ENCODE measurements at regions not wholly inside any gene's neighbourhood (a gene's known extent, or its start where the extent isn't known, plus 50 kb on each side); places are given as distances from the start of the nearest gene placed in this dataset.

DNA sequence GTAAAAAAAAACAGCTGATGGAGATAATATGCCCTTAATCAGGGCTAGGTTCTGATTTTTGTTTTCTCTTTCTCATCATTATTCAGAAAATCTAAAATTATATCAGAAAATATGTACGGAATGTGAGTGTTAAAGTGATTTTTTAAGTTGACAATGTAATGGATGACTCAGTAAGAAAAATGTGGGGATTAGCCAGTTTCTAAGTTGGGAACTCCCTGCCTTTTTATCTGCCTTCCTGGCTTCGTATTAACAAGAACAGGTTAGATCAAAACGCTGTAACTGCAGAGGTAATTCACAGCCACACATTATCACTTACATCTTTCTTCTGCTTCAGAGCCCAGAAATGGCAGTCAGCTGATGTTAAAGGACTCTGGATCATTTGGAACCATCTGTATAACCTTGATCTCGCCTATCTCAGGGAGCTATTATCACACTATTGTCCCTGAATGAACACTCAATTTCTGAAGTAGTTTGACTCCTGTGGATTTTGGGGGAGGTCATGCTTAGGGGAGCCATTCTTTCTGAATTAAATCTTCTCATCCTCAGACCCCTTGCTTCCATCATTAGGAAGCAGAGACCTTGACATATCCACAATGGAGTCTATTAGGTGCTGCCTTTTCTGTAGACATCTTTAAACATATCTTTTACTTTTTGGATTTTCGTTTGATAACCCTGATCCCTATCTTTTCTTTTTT, 135.7 kb upstream of the SLC16A7 start:
- Histone ChIP-seq H3K27me3 (no peaks in the 10 kb centered on the region), H3K4me3 (no peak overlapping the region), H3K36me3 (no peaks in the 10 kb centered on the region), H3K4me1 (no peaks in the 10 kb centered on the region), H3K9me3 (no peaks in the 10 kb centered on the region), H3K27ac (no peak overlapping the region)
- DNase-seq = no peak
- intact Hi-C loops (cut with DNase I) = no loop called here
- no peak for FAIRE-seq
- WGBS, 2 donors = 18 to 33% methylated on average over 5 of the region's 5 CpGs
- peak in 2 of 4 donors; percentile 59 to 61 for ATAC-seq
- TF ChIP-seq, protein P1, sequence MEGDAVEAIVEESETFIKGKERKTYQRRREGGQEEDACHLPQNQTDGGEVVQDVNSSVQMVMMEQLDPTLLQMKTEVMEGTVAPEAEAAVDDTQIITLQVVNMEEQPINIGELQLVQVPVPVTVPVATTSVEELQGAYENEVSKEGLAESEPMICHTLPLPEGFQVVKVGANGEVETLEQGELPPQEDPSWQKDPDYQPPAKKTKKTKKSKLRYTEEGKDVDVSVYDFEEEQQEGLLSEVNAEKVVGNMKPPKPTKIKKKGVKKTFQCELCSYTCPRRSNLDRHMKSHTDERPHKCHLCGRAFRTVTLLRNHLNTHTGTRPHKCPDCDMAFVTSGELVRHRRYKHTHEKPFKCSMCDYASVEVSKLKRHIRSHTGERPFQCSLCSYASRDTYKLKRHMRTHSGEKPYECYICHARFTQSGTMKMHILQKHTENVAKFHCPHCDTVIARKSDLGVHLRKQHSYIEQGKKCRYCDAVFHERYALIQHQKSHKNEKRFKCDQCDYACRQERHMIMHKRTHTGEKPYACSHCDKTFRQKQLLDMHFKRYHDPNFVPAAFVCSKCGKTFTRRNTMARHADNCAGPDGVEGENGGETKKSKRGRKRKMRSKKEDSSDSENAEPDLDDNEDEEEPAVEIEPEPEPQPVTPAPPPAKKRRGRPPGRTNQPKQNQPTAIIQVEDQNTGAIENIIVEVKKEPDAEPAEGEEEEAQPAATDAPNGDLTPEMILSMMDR (IDR thresholded peaks at IDR 0.05) = no peak

DNA sequence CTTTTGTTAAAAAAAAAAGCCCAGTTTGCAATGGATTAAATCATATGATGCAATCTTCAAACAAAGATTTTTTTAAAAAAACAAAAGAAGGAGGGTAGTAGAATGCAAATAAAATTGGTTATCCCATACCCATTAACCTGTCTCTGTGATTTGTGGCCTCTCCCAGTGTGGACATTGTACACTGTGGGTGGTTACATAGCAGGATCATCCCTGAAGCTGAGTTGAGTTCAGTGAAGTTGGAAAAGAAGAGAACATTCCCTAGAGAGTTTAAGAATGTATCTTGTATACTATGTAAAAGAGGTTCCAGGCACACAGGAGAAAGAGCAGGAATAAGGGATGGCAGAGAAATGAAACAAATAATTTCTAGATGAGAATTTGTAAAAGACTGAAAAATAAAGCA, 142.4 kb upstream of the SLC16A7 start:
- intact Hi-C loops (cut with DNase I) = no loop called here
- Histone ChIP-seq H3K9me3 (no peaks in the 10 kb centered on the region), H3K4me3 (no peak overlapping the region), H3K27me3 (no peaks in the 10 kb centered on the region), H3K36me3 (no peaks in the 10 kb centered on the region), H3K27ac (no peak overlapping the region), H3K4me1 (peaks cover 0 to 20% (median 0%) of the 10 kb centered on the region in 3 donors)
- no peak for DNase-seq
- TF ChIP-seq, protein P1 (IDR thresholded peaks at IDR 0.05) = no peak
- no peak for FAIRE-seq
- ATAC-seq = no peak

DNA sequence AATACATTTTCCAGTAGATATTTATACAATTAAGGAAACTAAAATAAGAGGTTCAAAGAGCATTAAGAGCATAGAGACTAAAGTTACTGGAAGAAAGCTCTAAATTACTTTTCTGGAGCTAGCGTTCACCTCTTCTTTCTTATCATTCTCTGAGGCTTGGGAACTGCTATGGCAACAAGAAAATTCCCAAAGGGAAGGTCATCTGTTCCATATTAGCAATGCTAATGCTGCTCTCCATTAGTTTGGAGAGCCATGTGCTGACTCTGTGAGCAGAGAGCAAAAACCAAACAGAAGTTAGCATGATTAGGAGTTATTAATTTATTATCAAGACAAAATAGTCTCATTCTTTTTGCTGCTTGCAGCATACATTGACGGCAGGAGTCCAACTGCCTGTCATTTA, 143.1 kb upstream of the SLC16A7 start:
- 24 to 30% methylated on average over 2 of the region's 2 CpGs for WGBS, 2 donors
- intact Hi-C loops (cut with DNase I) = no loop called here
- Histone ChIP-seq H3K9me3 (no peaks in the 10 kb centered on the region), H3K27ac (peak overlapping the region in 1 of 4 donors; percentile 30), H3K36me3 (no peaks in the 10 kb centered on the region), H3K27me3 (no peaks in the 10 kb centered on the region), H3K4me3 (no peak overlapping the region), H3K4me1 (peaks cover 0 to 20% (median 0%) of the 10 kb centered on the region in 3 donors)
- DNase-seq = no peak
- ATAC-seq = peak in 3 of 4 donors; percentile 51 to 62 (median 60)
- TF ChIP-seq, protein P1 (IDR thresholded peaks at IDR 0.05) = no peak
- FAIRE-seq = no peak

- no peaks in the 10 kb centered on the region for H3K9me3 ChIP-seq
- FAIRE-seq (no peak), ATAC-seq (peak; percentile 72 to 88 (median 80)), DNase-seq (peak in 1 of 6 donors; percentile 21)
- no peaks in the 10 kb centered on the region for H3K36me3 ChIP-seq
- peaks cover 0 to 20% (median 0%) of the 10 kb centered on the region in 3 donors for H3K4me1 ChIP-seq
- H3K4me3 ChIP-seq = no peak overlapping the region
- TF ChIP-seq, protein P1 (IDR thresholded peaks at IDR 0.05) = no peak
- WGBS, 2 donors = 47 to 52% methylated on average over 1 of the region's 1 CpG
- peak overlapping the region in 1 of 4 donors; percentile 30 for H3K27ac ChIP-seq
- intact Hi-C loops (cut with DNase I) = no loop called here
- H3K27me3 ChIP-seq = no peaks in the 10 kb centered on the region
Observed at GRCh38 chr12:59452259-59452658, 143.6 kb upstream of the SLC16A7 start.

GRCh38 chr12:59446116-59446515, 149.7 kb upstream of the SLC16A7 start:
- no peaks in the 10 kb centered on the region for H3K9me3 ChIP-seq
- H3K36me3 ChIP-seq = no peaks in the 10 kb centered on the region
- DNase-seq (no peak), FAIRE-seq (no peak), ATAC-seq (no peak)
- intact Hi-C loops (cut with DNase I) = no loop called here
- TF ChIP-seq, protein P1 (IDR thresholded peaks at IDR 0.05) = no peak
- H3K27ac ChIP-seq = no peak overlapping the region
- no peak overlapping the region for H3K4me3 ChIP-seq
- no peaks in the 10 kb centered on the region for H3K27me3 ChIP-seq
- 62 to 97% methylated on average over 3 of the region's 3 CpGs for WGBS, 2 donors
- H3K4me1 ChIP-seq = peaks cover 0 to 2% (median 0%) of the 10 kb centered on the region in 3 donors

All from pancreas (tissue), 10 donors.